Spleen (tissue), 11 donors: ENCODE measurements at regions not wholly inside any gene's neighbourhood (a gene's known extent, or its start where the extent isn't known, plus 50 kb on each side); places are given as distances from the start of the nearest gene placed in this dataset.

Experiments
- DNase-seq: peaks from one replicate; pipeline ENCODE4 v3.0.0-alpha.2; 2020
- H3K27ac ChIP-seq, 8 donors: fragments of 200-600 bp; sonication (generic) in 7 of 8; 1 replicate in 4 of 8; 2 replicates in 4 of 8; pipeline versions ENCODE4 v1.5.0 to v1.8.0; 2016 to 2021; ENCODE audit warnings: inconsistent platforms in 4 of 8, mild to moderate bottlenecking in 4 of 8, moderate library complexity in 1 of 8
- H3K27me3 ChIP-seq, 7 donors: fragments of 200-600 bp; sonication (generic) in 6 of 7; replicated peaks in 1 of 7; 1 replicate in 4 of 7; 2 replicates in 3 of 7; pipeline versions ENCODE4 v1.5.0 to v1.8.0; 2016 to 2021; ENCODE audit warnings: inconsistent platforms in 3 of 7, mild to moderate bottlenecking in 1 of 7
- H3K36me3 ChIP-seq, 6 donors: fragments of 200-600 bp; sonication (generic) in 5 of 6; 1 replicate in 4 of 6; 2 replicates in 2 of 6; pipeline versions ENCODE4 v1.5.0 to v1.8.0; 2016 to 2021; ENCODE audit warnings: inconsistent platforms in 2 of 6
- H3K4me1 ChIP-seq, 6 donors: fragments of 200-600 bp; sonication (generic) in 5 of 6; 1 replicate in 3 of 6; 2 replicates in 3 of 6; pipeline versions ENCODE4 v1.5.0 to v1.8.0; 2016 to 2021; ENCODE audit warnings: inconsistent platforms in 3 of 6
- H3K4me3 ChIP-seq, 8 donors: fragments of 200-600 bp; sonication (generic) in 7 of 8; 1 replicate in 4 of 8; 2 replicates in 4 of 8; pipeline versions ENCODE4 v1.5.0 to v1.8.0; 2016 to 2021; ENCODE audit warnings: inconsistent platforms in 4 of 8, mild to moderate bottlenecking in 4 of 8, moderate library complexity in 2 of 8
- H3K9me3 ChIP-seq, 8 donors: fragments of 200-600 bp; sonication (generic) in 7 of 8; 1 replicate in 4 of 8; 2 replicates in 4 of 8; pipeline versions ENCODE4 v1.5.0 to v1.8.0; 2016 to 2021; ENCODE audit warnings: inconsistent platforms in 4 of 8
- CTCF ChIP-seq, 11 experiments: fragments of 200-600 bp in 7 of 11; fragments of 450-650 bp in 4 of 11; sonication (generic) in 4 of 11; IDR thresholded peaks in 8 of 11; conservative IDR thresholded peaks in 3 of 11; 1 replicate in 7 of 11; 2 replicates in 4 of 11; pipeline versions ENCODE4 v1.4.0 to v1.8.0; 2016 to 2021; ENCODE audit warnings: antibody characterized with exemption in 11 of 11, inconsistent platforms in 4 of 11, mild to moderate bottlenecking in 1 of 11
- POLR2A ChIP-seq, 3 donors: fragments of 450-650 bp; IDR thresholded peaks; one replicate each; pipeline ENCODE4 v1.5.1; 2017; ENCODE audit warnings: antibody characterized with exemption in 3 of 3, mild to moderate bottlenecking in 1 of 3
- POLR2AphosphoS5 ChIP-seq, 3 donors: sonication (generic); formaldehyde crosslinking; IDR thresholded peaks; one replicate each; pipeline ENCODE4 v1.5.1; 2017; ENCODE audit warnings: antibody characterized with exemption in 3 of 3
- WGBS, 5 donors: extraction: QIAGEN DNeasy Blood & Tissue Kit in 3 of 5; methylation state at CpG; one replicate each; pipeline versions ENCODE4 v1.1.5 to v1.1.7; 2013 to 2018; 5-methylcytosine and 5-hydroxymethylcytosine counted together
- intact Hi-C: fragments of 100-400 bp; cut with DNase I; formaldehyde crosslinking; loops from one replicate; pipeline ENCODE4 v1.15.0; 2023; ENCODE audit warnings: low total_unique reads
- donor health status: healthy with polysubstance abuse.
- donor health status: DM: no; HTN: no; CAD: no; lungs with moderate emphysema.
- donor health status: DM: no; HTN: no; CAD: no.
- donor health status: Bipolar disorder and iron deficiency.
- donor health status: healthy.
- donor health status: DM: no; HTN: no; CAD: no.
- donor health status: DM: yes; HTN: yes; CAD: no.

- H3K36me3 ChIP-seq, result no peaks in the 10 kb centered on the region
- no peaks in the 10 kb centered on the region for H3K9me3 ChIP-seq
- WGBS, 5 donors, result 77 to 86% (median 81%) methylated on average over 6 of the region's 6 CpGs
- no peak for DNase-seq
- TF ChIP-seq POLR2A (IDR thresholded peaks at IDR 0.05), result no peak
- TF ChIP-seq POLR2AphosphoS5 (IDR thresholded peaks at IDR 0.05), result no peak
- TF ChIP-seq CTCF (IDR thresholded peaks at IDR 0.05 in 8 of 11, conservative IDR thresholded peaks at IDR 0.05 in 3 of 11), result no peak
- H3K4me1 ChIP-seq, result no peaks in the 10 kb centered on the region
- H3K27me3 ChIP-seq, result no peaks in the 10 kb centered on the region
- no peak overlapping the region for H3K4me3 ChIP-seq
- no peak overlapping the region for H3K27ac ChIP-seq
- intact Hi-C loops, result no loop called here
Observed at GRCh38 chr3:130569461-130570365, 52.7 kb downstream of the COL6A6 start.

GRCh38 chr3:130572769-130573168 is 55.8 kb downstream of the COL6A6 start:
- Histone ChIP-seq H3K36me3 (no peaks in the 10 kb centered on the region), H3K4me1 (no peaks in the 10 kb centered on the region), H3K9me3 (no peaks in the 10 kb centered on the region), H3K4me3 (no peak overlapping the region), H3K27ac (no peak overlapping the region), H3K27me3 (no peaks in the 10 kb centered on the region)
- TF ChIP-seq POLR2AphosphoS5 (IDR thresholded peaks at IDR 0.05) (no peak), POLR2A (IDR thresholded peaks at IDR 0.05) (no peak), CTCF (IDR thresholded peaks at IDR 0.05 in 8 of 11, conservative IDR thresholded peaks at IDR 0.05 in 3 of 11) (no peak)
- no peak for DNase-seq
- WGBS, 5 donors, result 79 to 90% (median 86%) methylated on average over 2 of the region's 2 CpGs
- intact Hi-C loops, result no loop called here

DNA sequence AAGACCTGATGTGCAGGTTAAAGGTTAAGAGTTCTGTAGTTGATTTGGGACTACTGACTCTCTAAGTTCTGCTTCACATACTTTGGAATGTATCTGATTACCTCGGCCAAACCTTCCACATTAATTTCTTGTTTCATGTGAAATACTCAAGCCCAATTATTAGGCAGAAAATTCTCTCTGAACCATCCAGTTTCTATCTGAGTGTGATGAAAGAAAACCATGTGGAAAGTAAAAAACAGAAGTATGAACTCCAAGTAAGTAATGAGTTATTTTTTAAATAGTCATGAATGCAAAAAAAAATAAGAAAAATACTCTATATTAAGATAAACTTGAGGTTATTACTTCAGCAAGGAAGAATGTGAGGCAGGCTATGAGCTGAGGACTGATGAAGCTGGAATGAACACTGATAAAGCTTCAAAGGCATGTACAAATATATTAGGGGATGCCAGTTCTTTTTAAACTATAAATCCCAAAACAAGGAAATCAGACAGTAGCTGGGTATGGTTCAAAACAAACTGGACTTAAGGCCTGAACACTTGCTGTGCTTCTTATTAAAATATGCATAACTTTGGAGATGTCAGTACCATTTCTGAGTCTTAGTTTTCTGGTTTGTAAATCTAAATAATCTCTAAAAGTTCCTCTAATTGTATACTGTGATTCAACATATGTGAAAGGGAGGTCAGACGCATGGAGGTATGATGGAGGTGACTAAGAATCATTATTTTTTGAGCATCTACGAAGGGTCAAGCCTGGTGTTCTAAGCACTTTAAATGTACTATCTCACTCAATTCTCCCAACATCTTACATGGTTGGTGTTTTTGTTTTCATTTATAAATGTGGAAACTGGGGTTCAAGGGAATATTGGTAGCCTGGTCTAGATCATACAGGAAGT is 59.6 kb downstream of the COL6A6 start:
- H3K4me3 ChIP-seq, result no peak overlapping the region
- intact Hi-C loops, result no loop called here
- no peak overlapping the region for H3K27ac ChIP-seq
- 86 to 93% (median 90%) methylated on average over 3 of the region's 3 CpGs for WGBS, 5 donors
- TF ChIP-seq POLR2AphosphoS5 (IDR thresholded peaks at IDR 0.05) (no peak), CTCF (IDR thresholded peaks at IDR 0.05 in 8 of 11, conservative IDR thresholded peaks at IDR 0.05 in 3 of 11) (no peak), POLR2A (IDR thresholded peaks at IDR 0.05) (no peak)
- no peaks in the 10 kb centered on the region for H3K4me1 ChIP-seq
- no peaks in the 10 kb centered on the region for H3K27me3 ChIP-seq
- no peak for DNase-seq
- no peaks in the 10 kb centered on the region for H3K9me3 ChIP-seq
- H3K36me3 ChIP-seq, result no peaks in the 10 kb centered on the region
